ENCODE measurements at regions not wholly inside any gene's neighbourhood (a gene's known extent, or its start where the extent isn't known, plus 50 kb on each side); places are given as distances from the start of the nearest gene placed in this dataset.

DNA sequence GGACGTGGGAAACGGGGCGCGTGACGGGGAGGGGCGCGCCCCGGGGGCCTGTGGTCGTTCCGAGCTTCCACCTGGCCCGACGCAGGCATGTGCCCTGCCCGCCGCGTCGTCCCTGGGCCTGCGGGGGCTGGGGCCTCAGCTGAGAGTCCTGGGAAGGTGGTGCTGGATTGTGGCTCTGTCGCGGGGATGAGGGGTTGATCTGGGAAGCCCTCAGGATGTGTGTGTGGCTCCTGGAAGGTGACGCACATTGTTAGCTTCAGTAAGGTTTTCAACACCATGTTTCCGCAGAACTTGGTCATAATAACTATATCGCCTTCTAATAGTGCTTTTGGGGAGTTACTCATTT lies 589.1 kb downstream of the MTRR start:
- TF ChIP-seq POLR2A (IDR thresholded peaks at IDR 0.05) (no peak), EP300 (IDR thresholded peaks at IDR 0.05) (no peak)
- TF ChIP-seq, protein P1, sequence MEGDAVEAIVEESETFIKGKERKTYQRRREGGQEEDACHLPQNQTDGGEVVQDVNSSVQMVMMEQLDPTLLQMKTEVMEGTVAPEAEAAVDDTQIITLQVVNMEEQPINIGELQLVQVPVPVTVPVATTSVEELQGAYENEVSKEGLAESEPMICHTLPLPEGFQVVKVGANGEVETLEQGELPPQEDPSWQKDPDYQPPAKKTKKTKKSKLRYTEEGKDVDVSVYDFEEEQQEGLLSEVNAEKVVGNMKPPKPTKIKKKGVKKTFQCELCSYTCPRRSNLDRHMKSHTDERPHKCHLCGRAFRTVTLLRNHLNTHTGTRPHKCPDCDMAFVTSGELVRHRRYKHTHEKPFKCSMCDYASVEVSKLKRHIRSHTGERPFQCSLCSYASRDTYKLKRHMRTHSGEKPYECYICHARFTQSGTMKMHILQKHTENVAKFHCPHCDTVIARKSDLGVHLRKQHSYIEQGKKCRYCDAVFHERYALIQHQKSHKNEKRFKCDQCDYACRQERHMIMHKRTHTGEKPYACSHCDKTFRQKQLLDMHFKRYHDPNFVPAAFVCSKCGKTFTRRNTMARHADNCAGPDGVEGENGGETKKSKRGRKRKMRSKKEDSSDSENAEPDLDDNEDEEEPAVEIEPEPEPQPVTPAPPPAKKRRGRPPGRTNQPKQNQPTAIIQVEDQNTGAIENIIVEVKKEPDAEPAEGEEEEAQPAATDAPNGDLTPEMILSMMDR (IDR thresholded peaks at IDR 0.05), result no peak
